SU-DHL-6 (cell line): ENCODE measurements at regions not wholly inside any gene's neighbourhood (a gene's known extent, or its start where the extent isn't known, plus 50 kb on each side); places are given as distances from the start of the nearest gene placed in this dataset.

Source experiments
- EZH2phosphoT487 ChIP-seq: fragments of 200-600 bp; sonication (generic), shearing (Covaris generic); conservative IDR thresholded peaks from 2 replicates; pipeline ENCODE4 v1.6.1; 2018; ENCODE audit warnings: mild to moderate bottlenecking, antibody characterized with exemption, low read length, moderate library complexity, mixed read lengths
- TF ChIP-seq, protein P1 (sequence below): fragments of 200-600 bp; sonication (generic); IDR thresholded peaks from one replicate; pipeline ENCODE4 v1.5.1; 2017; ENCODE audit warnings: antibody characterized with exemption, mild to moderate bottlenecking, low read length, moderate library complexity; ENCODE audit not compliant: insufficient read depth, poor library complexity, severe bottlenecking

DNA sequence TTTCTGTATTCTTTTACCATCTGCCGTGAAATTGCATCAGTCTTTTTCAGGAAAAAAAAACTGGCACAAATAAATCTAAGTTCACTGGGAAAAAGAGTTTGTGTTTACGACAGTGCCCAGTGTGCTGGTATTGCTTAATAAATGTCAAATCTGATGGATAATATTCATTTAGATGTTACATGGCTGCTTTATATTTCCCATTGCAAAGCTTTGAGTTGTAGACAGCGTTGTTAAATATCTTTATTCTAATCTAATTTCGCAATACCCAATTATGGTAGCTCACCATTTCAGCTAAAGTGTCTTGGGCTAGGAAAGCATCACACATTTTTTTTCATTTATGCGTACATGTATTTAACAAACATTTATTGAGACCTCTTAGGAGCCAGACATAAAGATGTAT lies 1994.5 kb upstream of the FLRT2 start:
- TF ChIP-seq, protein P1, sequence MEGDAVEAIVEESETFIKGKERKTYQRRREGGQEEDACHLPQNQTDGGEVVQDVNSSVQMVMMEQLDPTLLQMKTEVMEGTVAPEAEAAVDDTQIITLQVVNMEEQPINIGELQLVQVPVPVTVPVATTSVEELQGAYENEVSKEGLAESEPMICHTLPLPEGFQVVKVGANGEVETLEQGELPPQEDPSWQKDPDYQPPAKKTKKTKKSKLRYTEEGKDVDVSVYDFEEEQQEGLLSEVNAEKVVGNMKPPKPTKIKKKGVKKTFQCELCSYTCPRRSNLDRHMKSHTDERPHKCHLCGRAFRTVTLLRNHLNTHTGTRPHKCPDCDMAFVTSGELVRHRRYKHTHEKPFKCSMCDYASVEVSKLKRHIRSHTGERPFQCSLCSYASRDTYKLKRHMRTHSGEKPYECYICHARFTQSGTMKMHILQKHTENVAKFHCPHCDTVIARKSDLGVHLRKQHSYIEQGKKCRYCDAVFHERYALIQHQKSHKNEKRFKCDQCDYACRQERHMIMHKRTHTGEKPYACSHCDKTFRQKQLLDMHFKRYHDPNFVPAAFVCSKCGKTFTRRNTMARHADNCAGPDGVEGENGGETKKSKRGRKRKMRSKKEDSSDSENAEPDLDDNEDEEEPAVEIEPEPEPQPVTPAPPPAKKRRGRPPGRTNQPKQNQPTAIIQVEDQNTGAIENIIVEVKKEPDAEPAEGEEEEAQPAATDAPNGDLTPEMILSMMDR: no peak
- TF ChIP-seq EZH2phosphoT487: no peak
